Hepatocyte (in vitro differentiated cells): ENCODE measurements at regions not wholly inside any gene's neighbourhood (a gene's known extent, or its start where the extent isn't known, plus 50 kb on each side); places are given as distances from the start of the nearest gene placed in this dataset.

Source experiments
- CTCF ChIP-seq: fragments of 200-600 bp; sonication (generic); IDR thresholded peaks from 2 replicates; pipeline ENCODE4 v1.5.1; 2016; ENCODE audit warnings: antibody characterized with exemption, mild to moderate bottlenecking; ENCODE audit not compliant: poor library complexity
- EZH2 ChIP-seq: fragments of 200-600 bp; sonication (generic); IDR thresholded peaks from 2 replicates; pipeline ENCODE4 v1.6.1; 2016; ENCODE audit warnings: antibody characterized with exemption, mild to moderate bottlenecking, borderline replicate concordance
- EZH2phosphoT487 ChIP-seq: fragments of 200-600 bp; sonication (generic); IDR thresholded peaks from one replicate; pipeline ENCODE4 v1.6.1; 2018; ENCODE audit warnings: antibody characterized with exemption, mild to moderate bottlenecking, low read depth, moderate library complexity; ENCODE audit not compliant: unreplicated experiment, severe bottlenecking

GRCh38 chr5:14008819-14009311, 64.4 kb upstream of the DNAH5 start:
- TF ChIP-seq CTCF (no peak), EZH2 (no peak), EZH2phosphoT487 (no peak)
